Activated naive CD4-positive, alpha-beta T cell treated with anti-CD3 and anti-CD28 coated beads, Interleukin-2, amount 50 U/mL, for 16 hours (primary cell): ENCODE measurements at regions not wholly inside any gene's neighbourhood (a gene's known extent, or its start where the extent isn't known, plus 50 kb on each side); places are given as distances from the start of the nearest gene placed in this dataset.

Source experiments
- DNase-seq: peaks from one replicate; pipeline ENCODE4 v3.0.0-alpha.2; 2020

DNA sequence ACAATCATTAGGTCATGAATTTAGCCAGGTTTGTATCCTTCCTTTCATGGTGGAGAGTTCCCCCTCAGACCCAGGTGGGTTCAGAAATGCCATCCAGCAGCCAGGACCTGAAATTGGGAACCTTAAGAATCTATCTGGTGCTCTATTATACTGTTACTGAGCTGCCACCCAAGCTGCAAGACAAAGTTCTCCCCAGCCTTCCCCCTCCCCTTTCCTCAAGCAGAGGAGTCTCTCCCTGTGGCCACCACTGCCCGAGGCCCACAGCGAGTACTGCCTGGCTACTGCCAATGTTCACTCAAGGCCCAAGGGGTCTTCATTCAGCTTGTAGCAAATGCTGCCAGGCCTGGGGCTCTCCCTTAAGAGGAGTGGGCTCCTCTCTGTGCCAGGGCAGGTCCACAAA lies 133.8 kb downstream of the TMEM38B start:
- no peak for DNase-seq

DNA sequence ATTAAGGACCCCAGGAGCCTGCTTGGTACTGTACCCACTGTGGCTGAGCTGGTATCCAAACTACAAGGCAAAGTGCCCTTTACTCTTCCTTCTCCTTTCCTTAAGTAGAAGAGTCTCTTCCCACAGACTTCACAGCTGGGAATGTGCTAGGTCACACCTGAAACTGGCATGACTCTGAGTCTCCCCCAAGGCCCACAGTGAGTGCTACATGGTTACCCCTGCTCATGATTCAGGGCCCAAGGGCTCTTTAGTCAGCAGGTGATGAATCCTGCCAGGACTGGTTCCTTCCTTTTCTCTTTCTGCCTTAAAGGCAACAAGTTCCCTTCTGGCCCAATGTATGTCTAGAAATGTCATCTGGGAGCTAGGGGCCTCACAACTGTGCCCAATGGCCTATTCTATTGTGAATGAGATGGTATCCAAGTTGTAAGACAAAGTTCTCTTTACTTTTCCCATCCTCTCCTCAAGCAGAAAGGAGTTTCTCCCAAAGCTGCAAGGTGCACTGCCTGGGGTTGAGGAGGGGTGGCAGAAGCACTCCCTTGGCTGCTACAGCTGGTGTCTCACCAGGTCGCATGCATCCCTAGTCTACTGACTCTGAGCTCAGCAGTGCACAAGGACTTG lies 134.4 kb downstream of the TMEM38B start:
- no peak for DNase-seq

DNA sequence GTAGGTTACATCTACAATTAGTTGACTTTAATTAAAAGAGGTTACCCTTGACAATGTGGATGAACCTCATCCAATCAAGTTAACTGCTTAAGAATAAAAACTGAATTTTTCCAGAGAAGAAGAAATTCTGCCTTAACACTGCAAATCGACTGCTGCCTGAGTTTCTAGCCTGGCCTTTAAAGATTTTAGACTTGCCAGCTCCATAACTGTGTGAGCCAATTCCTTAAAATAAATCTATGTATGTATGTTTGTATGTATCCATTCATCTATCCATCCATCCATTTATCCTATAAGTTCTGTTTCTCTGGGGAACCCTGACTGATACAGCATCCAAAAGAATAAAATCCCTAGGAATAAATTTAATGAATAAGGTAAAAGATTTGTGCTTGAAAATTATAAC lies 136.1 kb downstream of the TMEM38B start:
- no peak for DNase-seq

DNA sequence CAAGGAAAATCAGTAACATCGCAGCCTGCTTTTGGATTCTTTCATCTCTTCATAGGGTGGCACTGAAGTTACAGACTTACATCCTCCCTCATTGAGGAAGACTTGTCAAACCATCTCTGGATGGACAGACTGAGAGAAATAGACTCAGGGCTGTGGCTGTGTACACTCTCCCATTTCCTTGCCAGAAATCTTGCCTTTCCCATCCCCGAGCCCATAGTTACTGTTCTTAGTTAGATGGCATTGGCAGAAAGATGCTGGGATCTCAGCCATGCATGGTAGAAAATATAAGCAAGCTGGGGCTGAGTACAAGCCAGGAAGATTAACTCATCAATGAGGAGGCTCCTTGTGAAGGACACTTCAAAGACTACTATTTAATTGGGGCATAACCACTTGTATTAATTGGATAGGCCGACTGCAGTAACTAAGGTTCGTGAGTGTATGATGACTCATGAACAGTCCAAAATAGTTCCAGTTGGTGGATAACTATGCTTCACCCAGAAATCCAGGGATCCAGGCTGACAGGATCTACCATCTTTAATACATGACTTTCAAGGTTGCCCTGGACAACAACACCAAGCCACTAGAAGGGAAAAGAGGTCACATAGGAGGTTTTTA lies 137.9 kb downstream of the TMEM38B start:
- DNase-seq: no peak

DNA sequence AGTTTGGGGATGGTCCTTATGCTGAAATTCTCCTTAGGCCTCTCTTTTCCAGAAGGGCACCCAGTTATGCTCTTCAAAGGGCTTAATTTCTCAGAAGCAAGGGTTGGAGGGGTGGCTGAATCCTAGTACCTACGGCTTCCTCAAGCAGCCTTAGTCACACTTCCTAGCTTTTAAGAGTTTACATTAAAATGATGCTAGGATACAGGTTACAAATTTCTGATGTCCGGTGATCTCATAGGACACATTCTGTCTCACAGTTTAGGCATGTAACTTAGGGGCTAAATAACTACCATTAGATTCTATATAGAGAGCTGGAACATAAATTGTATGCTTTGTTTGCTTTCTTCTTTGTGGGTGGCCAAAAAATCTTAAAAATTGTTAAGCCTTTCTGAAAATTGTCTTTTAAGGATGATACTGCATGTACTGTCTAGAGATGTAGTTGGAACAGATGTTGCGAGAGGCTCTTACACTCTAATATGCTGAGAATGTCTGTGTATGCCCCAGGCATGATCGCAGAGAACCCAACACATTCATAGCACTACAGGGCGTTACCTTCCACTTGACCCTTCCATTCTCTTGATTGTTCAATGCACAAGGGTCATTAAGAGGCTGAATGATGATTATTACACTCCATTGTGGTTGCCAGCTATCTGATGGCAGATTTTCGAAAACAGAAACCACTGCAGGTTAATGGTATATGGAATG lies 139.1 kb downstream of the TMEM38B start:
- DNase-seq: no peak

DNA sequence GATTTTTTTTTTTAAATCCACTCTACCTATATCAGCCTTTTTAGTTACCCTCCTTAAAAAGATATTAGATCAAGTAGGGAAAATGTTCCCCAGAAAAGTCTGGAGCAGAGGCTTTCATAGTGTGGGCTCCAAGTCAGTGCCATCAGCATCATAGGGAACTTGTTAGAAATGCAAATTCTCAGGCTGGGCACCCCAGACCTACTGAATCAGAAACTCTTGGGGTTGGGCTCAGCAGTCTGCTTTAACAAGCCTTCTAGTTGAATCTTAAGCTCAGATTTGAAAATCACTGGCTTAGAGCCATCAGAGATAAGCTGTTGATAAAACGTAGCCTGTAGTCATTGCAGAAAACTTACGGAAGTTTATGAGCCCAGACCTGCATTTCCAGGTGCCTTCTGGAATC lies 140.1 kb downstream of the TMEM38B start:
- DNase-seq: no peak

DNA sequence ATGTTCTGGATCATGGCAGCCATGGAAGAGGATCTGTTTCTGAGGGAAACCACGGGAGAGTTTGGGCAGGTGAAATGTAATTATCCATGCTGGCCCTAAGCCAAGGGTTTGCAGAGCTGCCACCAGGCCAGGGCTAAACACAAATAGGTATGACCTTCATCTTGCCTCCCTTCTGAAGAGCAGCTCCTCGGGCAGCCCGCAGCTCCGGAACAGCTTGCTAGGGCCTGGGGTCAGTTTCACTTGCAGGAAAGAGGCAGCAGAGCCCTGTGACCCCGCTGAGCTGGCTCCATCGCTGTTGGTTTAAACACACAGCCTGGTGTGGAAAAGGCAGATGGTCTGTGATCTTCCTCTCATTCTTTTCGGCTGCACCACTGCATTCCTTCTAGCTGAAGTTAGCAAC lies 141.4 kb downstream of the TMEM38B start:
- no peak for DNase-seq

DNA sequence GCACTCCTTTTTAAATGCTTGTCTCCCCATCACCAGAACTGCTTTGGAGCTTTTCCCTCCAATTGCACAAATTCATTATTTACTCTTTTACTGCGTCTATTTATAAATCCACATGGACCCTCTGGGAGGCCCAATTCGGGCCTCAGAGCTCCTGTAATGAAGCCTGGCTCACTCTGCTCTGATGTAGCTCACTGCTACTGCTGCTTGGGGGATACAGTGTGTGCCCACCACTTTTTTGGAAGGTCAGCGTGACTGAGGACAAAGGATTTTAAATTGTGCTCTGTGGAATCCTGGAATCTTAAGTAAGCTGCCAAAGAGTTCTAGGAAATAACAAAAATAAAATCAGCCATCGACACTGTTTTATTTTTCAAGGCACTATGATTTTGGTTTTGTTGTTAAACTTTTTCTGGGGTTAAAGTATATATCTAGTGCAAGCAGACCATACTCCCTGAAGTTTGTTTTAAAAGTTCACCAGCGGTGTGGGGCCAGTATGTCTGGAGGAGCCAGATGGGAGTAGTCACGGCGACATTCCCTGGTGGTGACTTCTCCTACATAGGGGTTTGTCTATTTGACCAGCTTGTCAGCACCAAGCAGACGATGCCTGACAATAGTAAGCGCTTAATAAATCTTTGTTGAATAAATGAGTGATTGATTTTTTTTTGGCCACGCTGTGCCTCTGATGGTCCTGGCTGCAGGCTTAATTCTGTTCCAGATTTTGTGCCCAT lies 142.8 kb downstream of the TMEM38B start:
- no peak for DNase-seq

DNA sequence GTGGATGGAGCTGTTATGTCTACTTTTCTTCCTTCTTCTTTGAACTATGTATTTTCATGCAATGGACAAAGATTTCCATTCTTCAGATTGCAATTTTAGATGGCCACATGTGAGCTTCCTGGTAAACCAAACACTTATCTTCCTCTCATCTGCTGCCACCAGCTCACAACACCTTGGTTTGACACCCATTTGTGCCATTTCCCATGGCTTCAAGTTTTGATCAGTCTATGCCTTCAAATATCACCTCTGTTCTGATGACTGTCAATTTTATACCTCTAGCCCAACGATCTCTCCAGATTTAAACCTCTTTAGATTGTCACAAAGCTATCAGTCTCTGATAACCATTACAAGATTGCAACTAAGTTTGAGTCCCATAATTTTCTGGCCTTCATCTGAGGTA lies 147.2 kb downstream of the TMEM38B start:
- DNase-seq: no peak

DNA sequence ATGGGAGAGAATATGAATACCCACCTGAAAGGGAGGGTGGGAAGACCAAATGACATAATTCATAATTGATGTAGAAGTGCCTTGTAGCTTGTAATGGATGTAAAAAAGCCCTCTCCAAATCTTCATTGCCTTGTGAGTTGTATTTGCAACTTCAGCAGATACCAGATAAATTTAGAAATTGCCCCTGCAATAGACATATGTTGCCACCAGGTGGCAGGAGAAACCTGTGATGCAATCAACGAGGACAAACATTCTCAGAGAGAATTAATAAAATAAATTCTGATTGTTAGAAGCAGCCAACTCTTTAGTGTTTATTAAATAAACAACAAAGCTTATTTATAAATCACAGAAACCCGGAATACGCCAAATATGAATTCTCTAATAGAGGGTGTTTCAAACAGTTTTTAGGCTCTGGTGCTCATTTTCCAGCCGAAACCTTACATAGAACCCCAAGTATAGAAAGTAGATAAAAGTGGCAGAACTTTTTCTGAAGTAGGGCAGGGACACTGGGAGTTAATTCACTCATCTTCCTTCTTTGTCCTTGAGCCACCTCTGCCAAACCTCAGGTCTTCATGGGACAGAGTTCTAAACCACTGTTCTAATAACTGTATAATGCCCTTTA lies 147.8 kb downstream of the TMEM38B start:
- DNase-seq: no peak

DNA sequence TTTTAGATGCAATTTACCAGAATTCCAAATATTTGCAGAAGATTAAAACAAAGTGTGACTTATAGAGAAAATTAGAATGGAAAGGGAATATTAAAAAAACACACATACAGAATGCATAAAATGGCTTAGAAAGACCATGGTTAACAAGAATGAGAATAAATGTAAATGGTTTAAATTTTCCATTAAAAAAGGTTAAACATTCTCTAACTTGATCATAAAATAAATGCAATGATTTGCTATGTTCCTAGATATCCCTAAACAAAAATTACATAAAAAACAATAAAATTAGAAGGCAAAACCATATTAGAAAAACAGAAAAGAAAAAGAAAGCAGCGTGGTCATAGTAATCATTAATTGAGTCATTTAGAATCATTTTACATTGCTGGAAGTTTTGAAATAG lies 152.5 kb downstream of the TMEM38B start:
- DNase-seq: no peak

DNA sequence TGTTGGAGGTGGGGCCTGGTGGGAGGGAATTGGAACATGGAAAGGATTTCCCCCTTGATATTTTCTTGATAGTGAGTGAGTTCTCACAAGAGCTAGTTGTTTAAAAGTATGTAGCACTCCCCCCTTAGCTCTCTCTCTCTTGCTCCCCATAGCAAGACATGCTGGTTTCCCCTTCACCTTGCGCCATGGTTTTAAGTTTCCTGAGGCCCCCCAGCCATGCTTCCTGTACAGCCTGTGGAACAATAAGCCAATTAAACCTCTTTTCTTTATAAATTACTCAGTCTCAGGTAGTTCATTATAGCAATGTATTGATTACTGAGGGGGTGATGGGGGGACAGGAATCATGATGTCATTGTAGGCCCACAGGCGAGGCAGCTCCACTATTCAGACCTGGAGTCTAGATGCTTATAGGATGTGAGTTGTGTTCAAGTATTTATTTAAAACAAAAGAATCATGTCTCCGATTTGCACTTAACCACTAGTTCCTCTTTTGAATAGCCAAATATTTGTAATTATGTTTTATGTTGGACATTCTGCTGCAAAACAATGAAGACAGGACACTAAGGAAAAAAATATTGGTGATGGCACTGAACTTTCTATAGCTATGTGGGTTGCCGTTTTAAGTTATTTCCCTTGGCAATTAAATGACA lies 156.6 kb downstream of the TMEM38B start:
- no peak for DNase-seq

DNA sequence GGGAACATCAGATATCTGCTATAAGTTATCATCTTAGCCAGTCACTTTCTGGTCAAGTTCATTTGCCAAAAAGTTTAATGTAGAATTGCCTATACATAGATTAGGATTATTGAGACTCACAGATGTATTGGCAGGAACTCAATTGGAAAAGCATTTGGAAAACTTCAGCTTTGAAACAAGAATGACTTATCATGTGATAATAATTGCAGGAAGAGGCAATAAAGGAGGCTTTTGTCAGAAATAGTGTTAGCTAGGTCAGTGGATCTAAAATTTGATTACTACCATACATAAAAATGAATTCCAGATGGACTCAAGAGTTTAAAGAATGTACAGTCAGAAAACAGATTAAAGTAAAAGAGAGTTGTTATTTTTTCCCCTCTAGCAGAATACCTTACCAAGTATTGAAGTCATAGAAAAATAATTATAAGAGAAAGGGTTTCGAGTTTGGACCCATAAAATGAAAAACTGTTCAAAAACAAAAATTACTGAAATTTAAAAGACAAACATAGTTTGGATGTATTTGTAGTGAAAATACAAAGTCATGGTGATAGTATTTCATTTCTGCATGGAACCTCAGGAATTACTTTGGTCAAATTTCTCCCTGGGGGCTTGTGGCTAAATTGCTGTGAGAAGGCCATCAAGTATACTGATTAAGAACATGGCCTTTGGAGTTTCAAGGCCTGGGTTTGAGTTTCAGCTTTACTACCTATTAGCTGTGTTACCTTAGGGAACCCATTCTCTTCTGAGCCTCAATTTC lies 159.9 kb downstream of the TMEM38B start:
- DNase-seq: no peak

DNA sequence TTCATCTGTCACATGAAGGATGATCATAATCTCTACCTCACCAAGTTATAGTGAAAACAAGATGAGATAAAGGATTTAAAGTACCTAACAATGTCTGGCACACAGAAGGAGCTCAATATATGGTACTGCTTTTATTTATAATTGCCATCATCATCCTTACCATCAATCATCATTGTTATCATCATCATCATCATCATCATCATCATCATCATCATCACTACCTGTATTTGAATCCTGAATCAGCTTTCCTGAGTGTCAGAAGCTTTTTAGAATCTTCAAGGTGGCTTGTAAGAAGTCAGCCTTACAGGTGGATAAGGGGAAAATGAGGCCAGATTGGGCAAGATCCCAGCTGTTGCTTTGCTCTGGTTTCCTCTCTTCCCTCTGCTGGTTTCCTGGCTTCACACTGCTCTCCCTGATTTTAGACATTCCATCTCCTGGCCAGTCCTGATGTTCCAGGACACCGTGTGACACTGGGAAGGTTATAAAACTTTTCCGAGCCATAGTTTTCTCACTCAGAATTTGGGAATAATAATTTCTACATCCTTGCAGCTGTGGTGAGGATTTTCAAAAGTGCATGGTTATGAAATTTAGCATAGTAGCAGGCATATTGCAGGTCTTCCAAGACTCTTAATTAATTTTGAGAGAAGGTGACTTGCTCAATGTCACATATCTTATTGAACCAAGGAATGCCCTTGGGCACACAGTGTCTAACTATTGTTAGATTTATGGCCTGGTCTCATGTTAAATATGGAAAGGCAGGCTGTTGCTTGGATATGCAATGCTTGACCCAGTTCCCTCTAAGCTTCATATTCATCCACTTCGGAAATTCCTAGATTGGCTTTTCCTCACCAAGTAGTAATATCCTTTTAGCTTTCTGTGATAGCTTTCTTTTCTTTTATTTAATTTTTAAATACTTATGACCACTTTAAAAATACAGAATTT lies 160.7 kb downstream of the TMEM38B start:
- DNase-seq: no peak

DNA sequence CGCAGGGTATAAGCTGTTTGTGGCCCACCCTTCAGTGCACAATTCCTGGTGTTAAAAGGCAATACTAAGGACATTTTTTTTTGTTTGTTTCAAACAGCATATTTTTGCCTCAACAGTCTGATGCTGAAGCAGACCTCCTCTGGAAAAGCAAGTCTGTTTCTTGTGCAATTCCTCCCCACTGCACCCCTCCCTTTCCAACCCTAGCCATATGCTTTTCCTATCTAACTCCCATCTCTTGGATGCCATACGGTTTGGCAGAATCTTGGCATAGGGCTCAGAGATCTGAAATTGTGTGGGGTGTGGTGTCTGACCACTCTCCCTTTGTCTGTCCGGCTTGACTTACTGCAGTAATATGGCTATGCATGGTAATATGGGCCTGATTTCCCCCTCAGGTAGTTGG lies 161.6 kb downstream of the TMEM38B start:
- DNase-seq: no peak

DNA sequence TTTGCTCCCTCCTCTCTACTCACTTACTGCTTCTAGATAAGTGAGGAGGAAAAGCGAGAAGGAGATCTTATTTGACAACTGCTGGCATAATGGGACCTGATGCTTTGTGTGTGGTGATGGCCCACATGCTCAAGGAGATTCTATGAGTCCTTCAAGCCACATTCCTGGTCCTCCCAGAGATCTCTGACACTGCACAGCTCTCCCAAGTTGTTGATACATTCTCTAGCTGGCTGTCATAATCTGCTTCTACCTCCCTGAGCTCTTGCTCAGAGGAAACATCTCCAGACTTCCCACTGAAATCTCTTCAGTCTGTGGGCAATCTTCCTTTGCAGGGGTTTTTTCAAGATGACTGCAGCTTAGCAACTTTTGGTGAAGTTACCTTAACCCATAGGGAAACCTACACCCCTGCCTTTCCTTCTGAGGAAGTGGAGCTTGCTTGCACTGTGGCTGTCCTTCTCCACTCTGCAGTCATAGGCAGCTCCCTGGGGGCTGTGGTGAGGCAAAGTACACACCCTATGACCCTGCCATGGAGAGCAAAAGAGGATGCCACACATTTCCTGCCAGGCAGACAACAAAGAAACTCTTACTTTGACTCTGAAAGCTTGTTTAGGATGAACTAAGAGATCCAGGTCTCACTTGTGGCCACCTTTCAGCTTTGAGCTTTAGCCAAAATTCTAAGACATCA lies 163.8 kb downstream of the TMEM38B start:
- no peak for DNase-seq

DNA sequence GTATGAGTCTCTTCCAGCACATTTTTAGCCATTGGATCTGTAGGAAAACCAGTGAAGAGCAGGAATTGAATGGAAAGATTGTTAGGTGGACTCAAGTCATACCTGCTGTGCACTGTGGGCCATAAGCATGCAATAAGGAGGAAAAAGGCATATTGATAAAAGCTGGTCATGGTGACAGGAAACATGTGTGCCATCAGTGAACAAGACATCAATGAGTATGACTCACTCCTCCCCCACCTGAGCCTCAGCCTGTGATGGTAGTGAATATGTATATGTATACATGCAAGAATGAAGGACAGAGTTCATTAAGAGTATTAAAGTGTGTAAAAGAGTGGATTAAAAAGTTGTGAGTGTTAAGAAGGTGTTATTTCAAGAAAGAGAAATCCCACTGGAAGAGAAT lies 164.5 kb downstream of the TMEM38B start:
- DNase-seq: peak; percentile 22

DNA sequence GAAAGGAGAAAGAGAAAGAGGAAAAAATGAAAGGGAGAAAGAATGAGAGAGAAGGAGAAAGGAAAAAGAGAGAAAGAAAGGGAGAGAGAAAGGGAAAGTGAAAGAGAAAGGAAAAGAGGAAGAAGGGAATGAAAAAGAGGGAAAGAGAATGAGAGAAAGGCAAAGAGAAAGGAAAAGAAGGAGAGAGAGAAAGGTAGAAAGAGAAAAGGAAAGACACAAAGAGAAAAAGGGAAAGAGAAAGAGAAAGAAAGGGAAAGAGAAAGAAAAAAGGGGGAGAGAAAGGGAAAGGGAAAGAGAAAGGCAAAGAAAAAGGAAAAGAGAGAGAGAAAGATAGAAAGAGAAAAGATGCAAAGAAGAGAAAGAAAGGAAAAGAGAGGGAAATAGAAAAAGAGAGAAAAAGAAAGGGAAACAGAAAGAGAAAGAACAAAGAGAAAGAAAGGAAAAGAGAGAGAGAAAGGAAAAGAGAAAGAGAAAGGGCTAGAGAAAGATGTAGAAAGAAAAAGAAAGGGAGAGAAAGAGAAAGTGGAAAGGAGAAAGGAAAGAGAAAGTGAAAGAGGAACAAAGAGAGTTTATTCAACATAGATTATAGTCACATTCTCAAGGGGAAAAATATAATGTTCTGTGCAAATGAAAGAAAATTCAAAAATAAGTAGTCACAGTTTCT lies 165.2 kb downstream of the TMEM38B start:
- no peak for DNase-seq

DNA sequence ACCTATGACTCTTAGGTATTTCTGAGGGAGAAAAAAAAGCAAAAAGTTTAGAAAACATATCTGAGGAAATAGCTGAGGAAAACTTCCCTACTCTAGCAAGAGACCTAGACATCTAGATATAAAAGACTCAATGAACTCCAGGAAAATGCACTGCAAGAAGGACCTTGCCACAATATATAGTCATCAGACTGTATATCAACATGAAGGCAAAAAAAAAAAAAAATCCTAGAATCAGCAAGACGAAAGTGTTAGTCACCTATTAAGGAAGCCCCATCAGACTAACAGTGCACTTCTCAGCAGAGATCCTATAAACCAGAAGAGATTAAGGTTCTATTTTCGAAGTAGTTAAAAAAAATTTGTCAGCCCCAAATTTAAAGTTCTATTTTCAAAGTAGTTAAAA lies 166.2 kb downstream of the TMEM38B start:
- no peak for DNase-seq

DNA sequence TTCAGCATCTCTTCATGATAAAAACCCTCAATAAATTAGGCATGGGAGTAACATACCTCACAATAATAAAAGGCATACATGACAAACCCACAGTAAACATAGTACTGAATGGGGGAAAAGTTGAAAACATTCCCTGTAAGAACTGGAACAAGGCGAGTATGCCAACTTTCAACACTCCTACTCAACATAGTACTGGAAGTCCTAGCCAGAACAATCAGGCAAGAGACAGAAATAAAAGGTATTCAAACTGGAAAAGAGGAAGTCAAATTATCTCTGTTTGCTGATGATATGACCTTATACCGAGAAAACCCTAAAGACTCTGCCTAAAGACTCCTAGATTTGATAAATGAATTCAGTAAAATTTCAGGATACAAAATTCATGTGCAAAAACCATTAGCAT lies 167.6 kb downstream of the TMEM38B start:
- DNase-seq: no peak
